Small intestine (tissue), 7 donors: ENCODE measurements at regions not wholly inside any gene's neighbourhood (a gene's known extent, or its start where the extent isn't known, plus 50 kb on each side); places are given as distances from the start of the nearest gene placed in this dataset.
A peak's percentile ranks its signal among the peaks of the same experiment; 100 is the strongest.
"Not testable (repeated sequence)": the region's sequence is repeated elsewhere in the genome, so short reads cannot be mapped to it uniquely, and the experiment has no call there.

Experiments used
- DNase-seq, 2 donors: peaks; one replicate each; pipeline versions ENCODE4 v3.0.0 to v3.0.0-alpha.2; 2013
- FAIRE-seq: peaks from 2 replicates; lab custom pipeline; 2012; peaks lifted over from hg19 to GRCh38; lab: Jason Lieb, UNC
- H3K27ac ChIP-seq, 3 donors: one replicate each; pipeline ENCODE4 v1.5.1; 2013; ENCODE audit warnings: low read length in 2 of 3, mild to moderate bottlenecking in 2 of 3, control low read depth in 1 of 3, inconsistent platforms in 1 of 3, low read depth in 1 of 3, moderate library complexity in 1 of 3
- H3K27me3 ChIP-seq, 3 donors: one replicate each; pipeline ENCODE4 v1.6.1; 2013; ENCODE audit warnings: low read length in 3 of 3, inconsistent platforms in 1 of 3; ENCODE audit not compliant: control insufficient read depth in 3 of 3, insufficient read depth in 3 of 3
- H3K36me3 ChIP-seq, 3 donors: one replicate each; pipeline ENCODE4 v1.6.1; 2013; ENCODE audit warnings: low read length in 3 of 3, inconsistent platforms in 1 of 3, low read depth in 1 of 3, mild to moderate bottlenecking in 1 of 3, moderate library complexity in 1 of 3; ENCODE audit not compliant: control insufficient read depth in 3 of 3, insufficient read depth in 2 of 3
- H3K4me1 ChIP-seq, 3 donors: one replicate each; pipeline ENCODE4 v1.6.1; 2013; ENCODE audit warnings: low read length in 2 of 3, inconsistent platforms in 1 of 3, low read depth in 1 of 3, mild to moderate bottlenecking in 1 of 3, moderate library complexity in 1 of 3; ENCODE audit not compliant: control insufficient read depth in 3 of 3, insufficient read depth in 2 of 3
- H3K4me3 ChIP-seq, 3 donors: one replicate each; pipeline ENCODE4 v1.5.1; 2013; ENCODE audit warnings: low read length in 3 of 3, control low read depth in 1 of 3, inconsistent platforms in 1 of 3, low read depth in 1 of 3, mild to moderate bottlenecking in 1 of 3, moderate library complexity in 1 of 3
- H3K9me3 ChIP-seq, 2 donors: one replicate each; pipeline ENCODE4 v1.6.1; 2013; ENCODE audit warnings: low read depth in 1 of 2, low read length in 1 of 2; ENCODE audit not compliant: control insufficient read depth in 2 of 2, insufficient read depth in 1 of 2
- WGBS, 3 donors: extraction: QIAGEN DNeasy Blood & Tissue Kit; methylation state at CpG; one replicate each; pipeline ENCODE4 v1.1.7; 2013; 5-methylcytosine and 5-hydroxymethylcytosine counted together
- donor health status: healthy with polysubstance abuse.
- donor health status: control.
- donor health status: control.
- donor health status: Bipolar disorder and iron deficiency.
- donor health status: healthy.

GRCh38 chr3:26229801-26230200 lies 392.8 kb upstream of the LRRC3B start:
- Histone ChIP-seq H3K27ac (no peak overlapping the region), H3K4me3 (no peak overlapping the region), H3K9me3 (no peaks in the 10 kb centered on the region), H3K4me1 (no peaks in the 10 kb centered on the region), H3K36me3 (no peaks in the 10 kb centered on the region), H3K27me3 (no peaks in the 10 kb centered on the region)
- DNase-seq (no peak), FAIRE-seq (no peak)
- WGBS, 3 donors = 70 to 73% (median 70%) methylated on average over 2 of the region's 2 CpGs

- Histone ChIP-seq H3K4me1 (no peaks in the 10 kb centered on the region), H3K4me3 (no peak overlapping the region), H3K27me3 (no peaks in the 10 kb centered on the region), H3K27ac (no peak overlapping the region), H3K9me3 (no peaks in the 10 kb centered on the region), H3K36me3 (no peaks in the 10 kb centered on the region)
- DNase-seq (no peak), FAIRE-seq (no peak)
- 70 to 87% (median 75%) methylated on average over 4 of the region's 4 CpGs for WGBS, 3 donors
These were observed 389.2 kb upstream of the LRRC3B start for GRCh38 chr3:26233374-26233773.

DNA sequence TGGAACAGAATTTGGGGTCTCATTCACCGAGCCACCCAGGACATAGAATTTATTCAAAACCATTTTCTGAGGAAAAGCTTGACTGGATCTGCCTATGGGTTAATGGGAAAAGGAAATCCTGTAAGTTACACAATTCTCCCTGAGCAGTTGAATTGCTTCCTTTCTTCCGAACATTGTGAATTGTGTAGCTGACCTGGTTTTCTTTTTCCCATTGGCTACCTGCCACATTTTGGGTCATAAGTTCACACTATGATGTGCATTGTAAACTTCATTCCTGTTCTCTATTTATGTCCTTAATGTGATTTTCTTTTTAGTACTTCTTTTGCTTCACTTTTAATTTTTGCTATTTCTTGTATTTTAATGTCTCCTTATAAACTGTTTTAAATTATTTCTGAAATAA lies 386.0 kb upstream of the LRRC3B start:
- H3K9me3 ChIP-seq = no peaks in the 10 kb centered on the region
- no peak overlapping the region for H3K4me3 ChIP-seq
- H3K27ac ChIP-seq = no peak overlapping the region
- no peak for FAIRE-seq
- H3K27me3 ChIP-seq = no peaks in the 10 kb centered on the region
- H3K36me3 ChIP-seq = no peaks in the 10 kb centered on the region
- H3K4me1 ChIP-seq = no peaks in the 10 kb centered on the region
- 47 to 66% (median 56%) methylated on average over 2 of the region's 2 CpGs for WGBS, 3 donors
- peak in 1 of 2 donors; percentile 2 for DNase-seq

DNA sequence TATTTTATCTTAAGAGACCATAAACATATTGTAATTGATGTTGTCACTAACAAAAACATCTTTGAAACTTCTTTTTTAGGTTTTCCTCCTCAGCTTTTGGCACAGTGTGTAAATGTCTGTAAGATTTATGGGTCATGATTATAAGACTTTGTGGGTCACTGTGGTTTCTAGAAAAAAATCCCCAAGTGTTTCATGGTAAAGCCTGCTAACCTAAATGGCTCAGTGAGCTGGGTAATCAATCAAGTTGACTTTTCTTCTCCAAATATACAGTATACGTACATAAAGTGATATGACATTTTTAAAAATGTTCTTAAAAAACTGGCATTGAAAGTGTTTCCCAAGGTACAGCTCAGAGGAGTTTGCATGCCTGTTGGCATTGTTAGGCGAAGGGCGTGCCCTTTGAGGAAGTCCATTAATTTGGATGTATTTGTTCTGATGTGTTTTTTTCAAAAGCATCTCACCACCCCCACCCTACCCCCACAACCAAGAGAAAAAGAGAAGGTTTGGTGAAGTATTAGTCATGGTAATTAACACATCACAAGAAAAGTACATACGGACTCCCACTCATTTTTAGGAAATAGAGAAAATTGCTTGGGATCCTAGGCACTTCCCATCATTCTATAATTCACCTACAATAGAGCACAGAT lies 385.4 kb upstream of the LRRC3B start:
- H3K4me1 ChIP-seq = no peaks in the 10 kb centered on the region
- DNase-seq (no peak), FAIRE-seq (no peak)
- no peaks in the 10 kb centered on the region for H3K27me3 ChIP-seq
- no peaks in the 10 kb centered on the region for H3K36me3 ChIP-seq
- no peak overlapping the region for H3K27ac ChIP-seq
- no peak overlapping the region for H3K4me3 ChIP-seq
- 68 to 76% (median 69%) methylated on average over 4 of the region's 4 CpGs for WGBS, 3 donors
- H3K9me3 ChIP-seq = no peaks in the 10 kb centered on the region

- not testable (repeated sequence) for H3K9me3 ChIP-seq, H3K27me3 ChIP-seq, H3K4me1 ChIP-seq, H3K4me3 ChIP-seq, H3K27ac ChIP-seq, DNase-seq, H3K36me3 ChIP-seq, FAIRE-seq
- WGBS, 3 donors = 79 to 95% (median 91%) methylated on average over 12 to 14 of the region's 14 CpGs
These were observed 378.0 kb upstream of the LRRC3B start for GRCh38 chr3:26244586-26244985.

DNA sequence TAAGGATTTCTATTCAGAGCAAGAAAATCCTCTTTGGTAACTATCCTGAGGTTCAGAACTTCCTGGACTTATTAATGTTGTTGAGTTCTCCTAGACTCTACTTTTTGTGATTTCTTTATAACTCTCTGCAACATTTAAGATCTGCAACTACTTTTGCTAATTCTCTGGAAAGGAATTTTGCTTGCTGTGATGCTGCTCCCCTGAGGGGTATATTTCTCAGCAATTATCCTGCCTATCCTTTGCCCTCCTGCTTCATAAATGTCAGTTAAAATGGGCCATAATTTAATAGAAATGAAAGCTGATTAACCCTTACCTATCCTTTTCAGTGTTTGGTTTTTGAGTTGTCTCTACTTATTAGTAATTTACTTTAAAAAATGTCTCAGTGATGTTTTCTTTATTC lies 377.3 kb upstream of the LRRC3B start:
- Histone ChIP-seq H3K4me3 (no peak overlapping the region), H3K27me3 (no peaks in the 10 kb centered on the region), H3K4me1 (no peaks in the 10 kb centered on the region), H3K27ac (no peak overlapping the region), H3K9me3 (no peaks in the 10 kb centered on the region), H3K36me3 (no peaks in the 10 kb centered on the region)
- FAIRE-seq = no peak
- DNase-seq = no peak

- DNase-seq (no peak), FAIRE-seq (no peak)
- no peaks in the 10 kb centered on the region for H3K36me3 ChIP-seq
- no peak overlapping the region for H3K4me3 ChIP-seq
- no peaks in the 10 kb centered on the region for H3K9me3 ChIP-seq
- WGBS, 3 donors = 64 to 81% (median 75%) methylated on average over 2 of the region's 2 CpGs
- H3K27ac ChIP-seq = no peak overlapping the region
- no peaks in the 10 kb centered on the region for H3K27me3 ChIP-seq
- no peaks in the 10 kb centered on the region for H3K4me1 ChIP-seq
These were observed 375.7 kb upstream of the LRRC3B start for GRCh38 chr3:26246901-26247300.

GRCh38 chr3:26247712-26248111 lies 374.9 kb upstream of the LRRC3B start:
- no peak overlapping the region for H3K27ac ChIP-seq
- no peak overlapping the region for H3K4me3 ChIP-seq
- no peaks in the 10 kb centered on the region for H3K9me3 ChIP-seq
- no peaks in the 10 kb centered on the region for H3K36me3 ChIP-seq
- 26 to 43% (median 35%) methylated on average over 3 of the region's 3 CpGs for WGBS, 3 donors
- no peak for DNase-seq
- no peaks in the 10 kb centered on the region for H3K4me1 ChIP-seq
- no peak for FAIRE-seq
- no peaks in the 10 kb centered on the region for H3K27me3 ChIP-seq

DNA sequence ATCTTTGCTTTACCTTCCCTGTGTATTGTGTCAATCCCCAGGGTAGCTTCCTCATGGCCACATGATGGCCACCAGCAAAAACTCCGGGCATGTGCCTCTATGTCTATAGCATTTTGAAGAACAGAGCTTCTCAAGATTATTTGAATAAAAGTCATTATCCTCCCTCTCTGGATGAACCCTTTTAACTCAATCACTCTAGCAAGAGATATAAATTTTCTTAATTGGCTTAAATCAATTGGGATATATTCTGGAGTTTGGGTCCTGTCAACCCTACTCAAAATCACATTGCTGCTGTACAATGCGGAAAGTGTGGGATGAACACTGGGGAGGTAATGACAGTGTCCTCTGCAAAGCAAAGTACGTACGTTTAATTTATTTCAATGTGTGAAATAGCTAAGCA lies 370.6 kb upstream of the LRRC3B start:
- Histone ChIP-seq H3K27ac (no peak overlapping the region), H3K27me3 (no peaks in the 10 kb centered on the region), H3K36me3 (no peaks in the 10 kb centered on the region), H3K4me3 (no peak overlapping the region), H3K4me1 (no peaks in the 10 kb centered on the region), H3K9me3 (peaks cover 0 to 2% of the 10 kb centered on the region in 2 donors)
- WGBS, 3 donors = 89 to 92% (median 90%) methylated on average over 4 of the region's 4 CpGs
- FAIRE-seq (no peak), DNase-seq (no peak)
